ENCODE measurements at regions not wholly inside any gene's neighbourhood (a gene's known extent, or its start where the extent isn't known, plus 50 kb on each side); places are given as distances from the start of the nearest gene placed in this dataset.

- H3K27me3 ChIP-seq: no peaks in the 10 kb centered on the region
- DNase-seq: peak; percentile 25
- no peaks in the 10 kb centered on the region for H3K9me3 ChIP-seq
- 85 to 93% methylated on average over 2 of the region's 2 CpGs for WGBS, 2 donors
- H3K27ac ChIP-seq: no peak overlapping the region
- H3K36me3 ChIP-seq (ENCODE audit: low read depth, missing control alignments): no peaks in the 10 kb centered on the region
- no peak overlapping the region for H3K4me3 ChIP-seq
- TF ChIP-seq CTCF (IDR thresholded peaks at IDR 0.05): peak in 2 of 3 experiments; percentile 5 to 19
- no peak for TF ChIP-seq POLR2A (IDR thresholded peaks at IDR 0.05)
- no peaks in the 10 kb centered on the region for H3K4me1 ChIP-seq
- intact Hi-C loops (cut with DNase I; ENCODE audit: low total_unique reads): no loop called here
These were observed 61.1 kb upstream of the NPSR1 start for GRCh38 chr7:34596887-34597286.

- DNase-seq: no peak
- Histone ChIP-seq H3K4me3 (no peak overlapping the region), H3K4me1 (no peaks in the 10 kb centered on the region), H3K27me3 (no peaks in the 10 kb centered on the region), H3K9me3 (no peaks in the 10 kb centered on the region), H3K36me3 (ENCODE audit: low read depth, missing control alignments) (no peaks in the 10 kb centered on the region), H3K27ac (no peak overlapping the region)
- TF ChIP-seq POLR2A (IDR thresholded peaks at IDR 0.05): no peak
- no peak for TF ChIP-seq CTCF (IDR thresholded peaks at IDR 0.05)
- 57 to 60% methylated on average over 3 of the region's 3 CpGs for WGBS, 2 donors
- intact Hi-C loops (cut with DNase I; ENCODE audit: low total_unique reads): no loop called here
These were observed 54.1 kb upstream of the NPSR1 start for GRCh38 chr7:34603711-34604444.

Small RNA genes in the stretch of these regions (small RNA-seq; reads per million reads assigned to genes)
- gene RNU6-438P: 0 reads per million in 2 donors

Measured in testis (tissue), 2 donors.